ENCODE measurements at regions not wholly inside any gene's neighbourhood (a gene's known extent, or its start where the extent isn't known, plus 50 kb on each side); places are given as distances from the start of the nearest gene placed in this dataset.

DNA sequence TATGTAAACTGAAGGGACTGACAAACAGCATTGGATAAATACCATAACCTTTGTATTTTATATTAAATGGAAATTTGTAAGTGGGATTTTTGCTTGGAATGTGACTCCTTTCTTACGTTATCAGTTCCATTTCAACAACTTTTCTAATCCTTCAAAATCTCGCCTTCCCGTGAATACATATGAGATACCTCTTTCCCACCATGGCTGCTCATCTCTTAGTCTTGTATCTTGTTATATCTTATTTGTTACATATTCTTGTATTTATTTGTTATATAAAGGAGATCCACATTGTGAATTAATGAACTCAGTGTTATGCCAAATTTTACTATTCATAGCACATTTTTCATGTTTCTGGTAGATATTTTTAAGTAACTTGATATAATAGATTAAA, 623.7 kb downstream of the MCTP2 start:
- TF ChIP-seq ELF1 (IDR thresholded peaks at IDR 0.05) (no peak), RCOR1 (IDR thresholded peaks at IDR 0.05; ENCODE audit: low read length) (no peak), EZH2phosphoT487 (IDR thresholded peaks at IDR 0.05; ENCODE audit: borderline replicate concordance, low read depth) (no peak), FOXJ3 (CRISPR knock-in tag; IDR thresholded peaks at IDR 0.05) (no peak), EP300 (IDR thresholded peaks at IDR 0.05; ENCODE audit: borderline replicate concordance in 1 of 2, low read depth in 1 of 2, low read length in 1 of 2) (no peak)
- TF ChIP-seq, protein P1, sequence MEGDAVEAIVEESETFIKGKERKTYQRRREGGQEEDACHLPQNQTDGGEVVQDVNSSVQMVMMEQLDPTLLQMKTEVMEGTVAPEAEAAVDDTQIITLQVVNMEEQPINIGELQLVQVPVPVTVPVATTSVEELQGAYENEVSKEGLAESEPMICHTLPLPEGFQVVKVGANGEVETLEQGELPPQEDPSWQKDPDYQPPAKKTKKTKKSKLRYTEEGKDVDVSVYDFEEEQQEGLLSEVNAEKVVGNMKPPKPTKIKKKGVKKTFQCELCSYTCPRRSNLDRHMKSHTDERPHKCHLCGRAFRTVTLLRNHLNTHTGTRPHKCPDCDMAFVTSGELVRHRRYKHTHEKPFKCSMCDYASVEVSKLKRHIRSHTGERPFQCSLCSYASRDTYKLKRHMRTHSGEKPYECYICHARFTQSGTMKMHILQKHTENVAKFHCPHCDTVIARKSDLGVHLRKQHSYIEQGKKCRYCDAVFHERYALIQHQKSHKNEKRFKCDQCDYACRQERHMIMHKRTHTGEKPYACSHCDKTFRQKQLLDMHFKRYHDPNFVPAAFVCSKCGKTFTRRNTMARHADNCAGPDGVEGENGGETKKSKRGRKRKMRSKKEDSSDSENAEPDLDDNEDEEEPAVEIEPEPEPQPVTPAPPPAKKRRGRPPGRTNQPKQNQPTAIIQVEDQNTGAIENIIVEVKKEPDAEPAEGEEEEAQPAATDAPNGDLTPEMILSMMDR (IDR thresholded peaks at IDR 0.05) = no peak
